ENCODE measurements at regions not wholly inside any gene's neighbourhood (a gene's known extent, or its start where the extent isn't known, plus 50 kb on each side); places are given as distances from the start of the nearest gene placed in this dataset.

DNA sequence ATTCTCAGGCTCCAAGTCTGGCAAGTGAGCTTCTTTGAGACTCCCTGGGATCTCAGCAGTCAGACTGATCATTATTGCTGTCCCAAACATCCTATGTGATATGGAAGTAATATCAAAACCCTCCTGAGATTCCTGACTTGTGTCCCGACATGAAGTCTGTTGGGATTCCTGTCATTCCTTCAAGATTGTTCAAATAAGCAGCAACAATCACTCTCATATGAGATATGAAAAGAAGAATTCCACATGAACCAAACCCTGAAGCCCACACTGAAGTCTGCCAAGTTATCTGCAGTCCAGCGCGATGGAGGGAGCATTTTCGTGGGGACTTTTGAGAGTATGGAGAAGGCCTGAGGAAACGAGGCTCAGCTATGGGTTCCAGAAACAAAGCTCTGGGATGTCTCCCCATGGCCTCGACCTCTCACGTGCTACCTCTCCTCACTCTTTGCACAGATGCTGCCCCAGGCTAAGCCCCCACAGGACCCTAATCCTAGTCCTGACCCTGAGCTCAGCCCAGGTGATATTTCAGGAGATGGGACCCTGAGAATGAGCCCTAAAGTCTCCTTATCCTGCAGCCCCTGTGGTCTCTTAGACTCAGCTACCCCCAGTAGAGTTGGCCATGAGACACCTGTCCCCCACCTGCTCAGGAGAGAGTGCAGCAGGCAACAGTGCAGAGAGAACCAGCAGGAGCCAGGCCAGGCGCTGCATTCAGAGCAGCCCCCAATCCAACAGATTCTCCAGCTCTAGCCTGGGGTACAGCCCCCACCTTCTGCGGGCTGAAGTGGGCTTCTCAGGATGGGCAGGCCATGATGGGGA is 100.2 kb downstream of the GGTLC2 start:
- DNase-seq (ENCODE audit: low spot score) = no peak
- in situ Hi-C loops (cut with MboI; ENCODE audit: low pct_unique_long_range_greater_than_20kb, low sequenced_read_pairs, unreplicated experiment) = no loop called here
- TF ChIP-seq CTCF (IDR thresholded peaks at IDR 0.05; ENCODE audit: extremely low read depth, insufficient read depth, missing control alignments) = no peak

DNA sequence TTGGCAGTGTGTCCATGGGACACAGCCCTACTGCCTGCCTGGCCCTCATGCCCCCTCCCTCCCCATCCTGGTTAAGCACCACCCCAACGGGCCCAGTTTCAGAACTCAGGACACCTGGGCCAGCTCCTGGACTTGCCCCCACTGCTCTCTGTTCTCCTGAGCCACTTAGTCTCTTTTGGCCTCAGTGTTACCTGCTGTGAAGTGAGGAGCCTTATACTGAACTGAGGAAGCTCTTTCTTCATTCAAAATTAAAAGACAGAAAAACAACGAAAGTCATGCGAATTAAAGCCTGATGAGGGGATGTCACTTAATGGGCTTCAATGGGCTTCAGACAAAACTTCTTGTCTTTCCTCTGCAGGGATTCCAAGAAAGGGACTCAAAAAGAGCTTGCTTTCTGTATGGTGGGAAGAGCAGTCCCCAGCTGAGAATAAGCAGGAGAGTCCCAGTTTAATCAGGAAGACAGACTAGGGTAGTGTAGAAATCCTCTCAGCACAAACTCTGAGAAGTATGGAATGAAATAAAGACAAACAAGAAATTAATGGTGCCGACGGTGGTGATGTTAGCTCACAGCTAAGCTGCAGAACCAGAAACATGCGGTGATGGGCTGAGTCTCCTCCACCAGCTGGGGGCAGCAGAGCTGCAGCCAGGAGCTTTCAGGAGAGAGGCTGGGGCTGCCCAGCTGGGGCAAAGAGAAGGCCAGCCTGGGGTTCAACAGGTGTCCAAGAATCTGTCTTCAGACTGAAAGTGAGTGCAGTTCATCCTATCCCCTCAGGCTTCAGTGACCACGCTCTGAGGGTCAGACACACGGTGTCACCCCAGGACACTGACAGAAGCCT is 101.0 kb downstream of the GGTLC2 start:
- DNase-seq (ENCODE audit: low spot score) = peak; percentile 39
- in situ Hi-C loops (cut with MboI; ENCODE audit: low pct_unique_long_range_greater_than_20kb, low sequenced_read_pairs, unreplicated experiment) = no loop called here
- peak; percentile 41 for TF ChIP-seq CTCF (IDR thresholded peaks at IDR 0.05; ENCODE audit: extremely low read depth, insufficient read depth, missing control alignments)

- no peak for TF ChIP-seq CTCF (IDR thresholded peaks at IDR 0.05; ENCODE audit: extremely low read depth, insufficient read depth, missing control alignments)
- no peak for DNase-seq (ENCODE audit: low spot score)
- in situ Hi-C loops (cut with MboI; ENCODE audit: low pct_unique_long_range_greater_than_20kb, low sequenced_read_pairs, unreplicated experiment) = no loop called here
These were observed 101.9 kb downstream of the GGTLC2 start for GRCh38 chr22:22746061-22746962.

- no peak for TF ChIP-seq CTCF (IDR thresholded peaks at IDR 0.05; ENCODE audit: extremely low read depth, insufficient read depth, missing control alignments)
- no peak for DNase-seq (ENCODE audit: low spot score)
- in situ Hi-C loops (cut with MboI; ENCODE audit: low pct_unique_long_range_greater_than_20kb, low sequenced_read_pairs, unreplicated experiment) = no loop called here
These were observed 102.8 kb downstream of the GGTLC2 start for GRCh38 chr22:22746963-22747933.

DNA sequence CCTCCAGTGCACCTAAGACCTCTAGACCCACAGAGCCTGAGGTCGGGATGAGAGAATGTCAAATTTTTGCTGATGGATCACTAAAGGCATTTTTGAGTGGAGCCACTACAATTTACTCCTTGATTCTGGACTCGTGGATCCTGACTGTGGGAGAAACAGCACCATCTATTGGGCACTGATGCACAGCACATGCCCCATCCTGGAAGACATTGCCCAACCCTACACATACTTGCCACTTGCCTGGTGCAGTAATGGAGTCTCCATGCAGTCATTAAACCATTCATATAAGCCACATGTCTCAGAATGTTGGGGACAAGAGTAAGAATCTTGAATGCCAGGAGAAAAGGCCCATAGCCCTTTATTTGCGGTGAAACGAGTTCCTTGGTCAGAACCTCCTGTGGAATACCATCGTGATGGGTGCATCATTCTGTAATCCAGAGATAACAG is 103.9 kb downstream of the GGTLC2 start:
- in situ Hi-C loops (cut with MboI; ENCODE audit: low pct_unique_long_range_greater_than_20kb, low sequenced_read_pairs, unreplicated experiment) = no loop called here
- DNase-seq (ENCODE audit: low spot score) = no peak
- peak; percentile 30 for TF ChIP-seq CTCF (IDR thresholded peaks at IDR 0.05; ENCODE audit: extremely low read depth, insufficient read depth, missing control alignments)
